C4-2B (cell line): ENCODE measurements at regions not wholly inside any gene's neighbourhood (a gene's known extent, or its start where the extent isn't known, plus 50 kb on each side); places are given as distances from the start of the nearest gene placed in this dataset.

Experiments used
- ZFX ChIP-seq: fragments of 450-650 bp; IDR thresholded peaks from 2 replicates; pipeline ENCODE4 v1.6.1; 2017
- TF ChIP-seq, protein P1 (sequence below): fragments of 450-650 bp; conservative IDR thresholded peaks from 2 replicates; pipeline ENCODE4 v1.5.1; 2017; ENCODE audit warnings: mild to moderate bottlenecking

- TF ChIP-seq, protein P1, sequence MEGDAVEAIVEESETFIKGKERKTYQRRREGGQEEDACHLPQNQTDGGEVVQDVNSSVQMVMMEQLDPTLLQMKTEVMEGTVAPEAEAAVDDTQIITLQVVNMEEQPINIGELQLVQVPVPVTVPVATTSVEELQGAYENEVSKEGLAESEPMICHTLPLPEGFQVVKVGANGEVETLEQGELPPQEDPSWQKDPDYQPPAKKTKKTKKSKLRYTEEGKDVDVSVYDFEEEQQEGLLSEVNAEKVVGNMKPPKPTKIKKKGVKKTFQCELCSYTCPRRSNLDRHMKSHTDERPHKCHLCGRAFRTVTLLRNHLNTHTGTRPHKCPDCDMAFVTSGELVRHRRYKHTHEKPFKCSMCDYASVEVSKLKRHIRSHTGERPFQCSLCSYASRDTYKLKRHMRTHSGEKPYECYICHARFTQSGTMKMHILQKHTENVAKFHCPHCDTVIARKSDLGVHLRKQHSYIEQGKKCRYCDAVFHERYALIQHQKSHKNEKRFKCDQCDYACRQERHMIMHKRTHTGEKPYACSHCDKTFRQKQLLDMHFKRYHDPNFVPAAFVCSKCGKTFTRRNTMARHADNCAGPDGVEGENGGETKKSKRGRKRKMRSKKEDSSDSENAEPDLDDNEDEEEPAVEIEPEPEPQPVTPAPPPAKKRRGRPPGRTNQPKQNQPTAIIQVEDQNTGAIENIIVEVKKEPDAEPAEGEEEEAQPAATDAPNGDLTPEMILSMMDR: no peak
- no peak for TF ChIP-seq ZFX
These were observed 898.1 kb downstream of the EPHA4 start for GRCh38 chr2:220674033-220674432.
